Lung (tissue), 11 donors: ENCODE measurements at regions not wholly inside any gene's neighbourhood (a gene's known extent, or its start where the extent isn't known, plus 50 kb on each side); places are given as distances from the start of the nearest gene placed in this dataset.

ENCODE experiments used
- ATAC-seq: fragments of 200-7000 bp; cut with Tn5 transposase; one replicate; pipeline ENCODE4 v1.9.1; 2020; ENCODE audit warnings: moderate number of reproducible peaks; ENCODE audit not compliant: insufficient read depth, low FRiP score
- DNase-seq, 3 donors: peaks; one replicate each; pipeline ENCODE4 v3.0.0-alpha.2; 2013 to 2017
- H3K27ac ChIP-seq, 2 donors: one replicate each; pipeline ENCODE4 v1.5.1; 2013; ENCODE audit warnings: mild to moderate bottlenecking in 2 of 2, moderate library complexity in 2 of 2, control low read depth in 1 of 2, inconsistent platforms in 1 of 2, low read depth in 1 of 2, low read length in 1 of 2
- H3K27me3 ChIP-seq, 3 donors: one replicate each; pipeline ENCODE4 v1.5.1; 2013; ENCODE audit warnings: low read length in 2 of 3; ENCODE audit not compliant: control insufficient read depth in 3 of 3, insufficient read depth in 3 of 3
- H3K36me3 ChIP-seq, 4 donors: one replicate each; pipeline ENCODE4 v1.5.1; 2013; ENCODE audit warnings: low read length in 4 of 4, mild to moderate bottlenecking in 1 of 4, moderate library complexity in 1 of 4; ENCODE audit not compliant: control insufficient read depth in 4 of 4, insufficient read depth in 4 of 4
- H3K4me1 ChIP-seq, 5 donors: one replicate each; pipeline ENCODE4 v1.5.1; 2013; ENCODE audit warnings: low read length in 5 of 5, mild to moderate bottlenecking in 2 of 5, moderate library complexity in 1 of 5; ENCODE audit not compliant: control insufficient read depth in 5 of 5, insufficient read depth in 5 of 5
- H3K4me3 ChIP-seq: one replicate; pipeline ENCODE4 v1.5.1; 2013; ENCODE audit warnings: mild to moderate bottlenecking, control low read depth, moderate library complexity
- H3K9ac ChIP-seq, 2 donors: one replicate each; pipeline ENCODE4 v1.5.1; 2013; ENCODE audit warnings: low read length in 2 of 2, control low read depth in 1 of 2; ENCODE audit not compliant: insufficient read depth in 1 of 2
- H3K9me3 ChIP-seq, 4 donors: one replicate each; pipeline ENCODE4 v1.5.1; 2013; ENCODE audit warnings: low read length in 3 of 4, mild to moderate bottlenecking in 1 of 4, moderate library complexity in 1 of 4; ENCODE audit not compliant: control insufficient read depth in 4 of 4, insufficient read depth in 3 of 4
- WGBS, 2 donors: extraction: QIAGEN DNeasy Blood & Tissue Kit; methylation state at CpG; one replicate each; pipeline ENCODE4 v1.1.7; 2013; 5-methylcytosine and 5-hydroxymethylcytosine counted together
- TF ChIP-seq, protein P1 (sequence below): IDR thresholded peaks from 2 replicates; pipeline ENCODE4 v1.5.1; 2012; ENCODE audit warnings: mild to moderate bottlenecking; ENCODE audit errors: control extremely low read depth, extremely low read depth
- donor health status: control.
- donor health status: control.
- donor health status: Bipolar disorder and iron deficiency.
- donor health status: healthy.
- donor health status: DM: yes; HTN: yes; CAD: no.

GRCh38 chr6:142545147-142545546, 243.3 kb downstream of the ADGRG6 start:
- Histone ChIP-seq H3K9me3 (no peaks in the 10 kb centered on the region), H3K4me1 (peaks cover 0 to 9% (median 0%) of the 10 kb centered on the region in 5 donors), H3K36me3 (no peaks in the 10 kb centered on the region), H3K27me3 (peaks cover 0 to 2% (median 0%) of the 10 kb centered on the region in 3 donors), H3K4me3 (no peak overlapping the region), H3K9ac (no peak overlapping the region), H3K27ac (no peak overlapping the region)
- DNase-seq (no peak), ATAC-seq (no peak)
- TF ChIP-seq, protein P1, sequence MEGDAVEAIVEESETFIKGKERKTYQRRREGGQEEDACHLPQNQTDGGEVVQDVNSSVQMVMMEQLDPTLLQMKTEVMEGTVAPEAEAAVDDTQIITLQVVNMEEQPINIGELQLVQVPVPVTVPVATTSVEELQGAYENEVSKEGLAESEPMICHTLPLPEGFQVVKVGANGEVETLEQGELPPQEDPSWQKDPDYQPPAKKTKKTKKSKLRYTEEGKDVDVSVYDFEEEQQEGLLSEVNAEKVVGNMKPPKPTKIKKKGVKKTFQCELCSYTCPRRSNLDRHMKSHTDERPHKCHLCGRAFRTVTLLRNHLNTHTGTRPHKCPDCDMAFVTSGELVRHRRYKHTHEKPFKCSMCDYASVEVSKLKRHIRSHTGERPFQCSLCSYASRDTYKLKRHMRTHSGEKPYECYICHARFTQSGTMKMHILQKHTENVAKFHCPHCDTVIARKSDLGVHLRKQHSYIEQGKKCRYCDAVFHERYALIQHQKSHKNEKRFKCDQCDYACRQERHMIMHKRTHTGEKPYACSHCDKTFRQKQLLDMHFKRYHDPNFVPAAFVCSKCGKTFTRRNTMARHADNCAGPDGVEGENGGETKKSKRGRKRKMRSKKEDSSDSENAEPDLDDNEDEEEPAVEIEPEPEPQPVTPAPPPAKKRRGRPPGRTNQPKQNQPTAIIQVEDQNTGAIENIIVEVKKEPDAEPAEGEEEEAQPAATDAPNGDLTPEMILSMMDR = no peak
- 83 to 88% methylated on average over 4 of the region's 4 CpGs for WGBS, 2 donors

- Histone ChIP-seq H3K27me3 (no peaks in the 10 kb centered on the region), H3K36me3 (no peaks in the 10 kb centered on the region), H3K27ac (no peak overlapping the region), H3K4me3 (no peak overlapping the region), H3K4me1 (peaks cover 0 to 23% (median 0%) of the 10 kb centered on the region in 5 donors), H3K9me3 (no peaks in the 10 kb centered on the region), H3K9ac (no peak overlapping the region)
- TF ChIP-seq, protein P1 = no peak
- ATAC-seq (no peak), DNase-seq (no peak)
- 90% methylated on average over 1 of the region's 1 CpG for WGBS, 2 donors
These were observed 246.8 kb downstream of the ADGRG6 start for GRCh38 chr6:142548566-142548965.

- Histone ChIP-seq H3K4me1 (peaks cover 0 to 20% (median 0%) of the 10 kb centered on the region in 5 donors), H3K36me3 (no peaks in the 10 kb centered on the region), H3K9ac (peak overlapping the region in 1 of 2 donors; percentile 24), H3K4me3 (no peak overlapping the region), H3K27me3 (no peaks in the 10 kb centered on the region), H3K27ac (no peak overlapping the region), H3K9me3 (no peaks in the 10 kb centered on the region)
- DNase-seq (peak; percentile 47 to 86 (median 82)), ATAC-seq (no peak)
- WGBS, 2 donors = 64 to 78% methylated on average over 7 of the region's 7 CpGs
- TF ChIP-seq, protein P1 = no peak
These were observed 248.7 kb downstream of the ADGRG6 start for GRCh38 chr6:142550310-142551063.
